ENCODE measurements at regions not wholly inside any gene's neighbourhood (a gene's known extent, or its start where the extent isn't known, plus 50 kb on each side); places are given as distances from the start of the nearest gene placed in this dataset.

GRCh38 chr1:234975122-234975940 lies 153.3 kb downstream of the TOMM20 start (continued):
- TF ChIP-seq SIN3B (IDR thresholded peaks at IDR 0.05; ENCODE audit: low read depth), result 0 out of 2 replicates have a peak, but pooled peaks have one; percentile 35
- TF ChIP-seq U2AF1 (optimal IDR thresholded peaks at IDR 0.05; ENCODE audit: low read depth, low read length), result peak; percentile 29
- peak; percentile 51; the same call in 1 of the 2 replicates for TF ChIP-seq REST (IDR thresholded peaks at IDR 0.05; ENCODE audit: borderline replicate concordance)
- TF ChIP-seq REST (CRISPR knock-in tag; IDR thresholded peaks at IDR 0.05; ENCODE audit: low read depth), result no peak
- TF ChIP-seq PYGO2 (tag; IDR thresholded peaks at IDR 0.05), result peak; percentile 92
- TF ChIP-seq PRPF4 (IDR thresholded peaks at IDR 0.05; ENCODE audit: insufficient read depth, low read depth, low read length, poor library complexity, severe bottlenecking), result no peak
- TF ChIP-seq BCOR (IDR thresholded peaks at IDR 0.05), result peak; percentile 86; the same call in 1 of the 2 replicates
- TF ChIP-seq, protein P1, sequence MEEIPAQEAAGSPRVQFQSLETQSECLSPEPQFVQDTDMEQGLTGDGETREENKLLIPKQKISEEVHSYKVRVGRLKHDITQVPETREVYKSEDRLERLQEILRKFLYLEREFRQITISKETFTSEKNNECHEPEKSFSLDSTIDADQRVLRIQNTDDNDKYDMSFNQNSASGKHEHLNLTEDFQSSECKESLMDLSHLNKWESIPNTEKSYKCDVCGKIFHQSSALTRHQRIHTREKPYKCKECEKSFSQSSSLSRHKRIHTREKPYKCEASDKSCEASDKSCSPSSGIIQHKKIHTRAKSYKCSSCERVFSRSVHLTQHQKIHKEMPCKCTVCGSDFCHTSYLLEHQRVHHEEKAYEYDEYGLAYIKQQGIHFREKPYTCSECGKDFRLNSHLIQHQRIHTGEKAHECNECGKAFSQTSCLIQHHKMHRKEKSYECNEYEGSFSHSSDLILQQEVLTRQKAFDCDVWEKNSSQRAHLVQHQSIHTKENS (CRISPR knock-in tag; IDR thresholded peaks at IDR 0.05), result no peak
- peak; percentile 99 for TF ChIP-seq DACH1 (IDR thresholded peaks at IDR 0.05; ENCODE audit: partially characterized antibody)
- TF ChIP-seq PTTG1 (tag; IDR thresholded peaks at IDR 0.05; ENCODE audit: low read depth), result peak; percentile 13; the same call in 1 of the 2 replicates
- TF ChIP-seq ZNF23 (CRISPR knock-in tag; IDR thresholded peaks at IDR 0.05), result peak; percentile 17; the same call in 1 of the 2 replicates
- no peak for TF ChIP-seq PRMT5 (CRISPR knock-in tag; IDR thresholded peaks at IDR 0.05)
- TF ChIP-seq RUNX1 (IDR thresholded peaks at IDR 0.05; ENCODE audit: low read depth), result peak; percentile 49; the same call in 1 of the 2 replicates
- TF ChIP-seq BHLHE40 (IDR thresholded peaks at IDR 0.05; ENCODE audit: low read length), result peak; percentile 70
- TF ChIP-seq ZBTB11 (CRISPR knock-in tag; IDR thresholded peaks at IDR 0.05), result peak in 1 of 3 experiments; percentile 75; a peak in 1 of 6 replicates

All from K562 (cell line).